ENCODE measurements at regions not wholly inside any gene's neighbourhood (a gene's known extent, or its start where the extent isn't known, plus 50 kb on each side); places are given as distances from the start of the nearest gene placed in this dataset.
"Not testable (repeated sequence)": the region's sequence is repeated elsewhere in the genome, so short reads cannot be mapped to it uniquely, and the experiment has no call there.

DNA sequence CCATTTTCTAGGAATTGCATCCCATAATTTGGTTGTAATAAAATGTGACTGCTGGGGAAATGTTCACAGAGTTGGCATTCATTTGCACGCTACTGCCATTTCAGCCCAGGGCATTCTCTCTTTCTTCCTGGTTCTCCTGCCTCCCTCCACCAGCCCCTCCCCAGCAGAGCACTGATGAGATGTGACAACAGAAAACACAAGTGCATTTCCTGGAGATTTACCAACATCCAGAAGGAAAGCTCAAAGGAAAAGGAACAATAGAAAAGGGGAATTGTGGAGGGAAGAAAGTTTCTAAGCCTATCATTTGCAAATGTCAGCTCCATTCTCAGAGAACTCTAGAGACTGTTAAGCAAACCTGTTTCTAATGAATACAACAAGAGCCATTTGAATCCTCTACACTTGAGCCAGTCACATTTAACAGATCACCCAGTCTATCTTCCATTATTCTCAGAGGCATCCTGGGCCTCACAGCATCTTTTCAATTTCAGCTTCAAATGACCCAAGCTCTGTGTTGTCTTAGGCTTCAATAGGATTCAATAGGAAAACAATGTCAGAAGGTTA is 395.6 kb upstream of the PBX1 start:
- DNase-seq (ENCODE audit: low spot score): no peak
- TF ChIP-seq, protein P1, sequence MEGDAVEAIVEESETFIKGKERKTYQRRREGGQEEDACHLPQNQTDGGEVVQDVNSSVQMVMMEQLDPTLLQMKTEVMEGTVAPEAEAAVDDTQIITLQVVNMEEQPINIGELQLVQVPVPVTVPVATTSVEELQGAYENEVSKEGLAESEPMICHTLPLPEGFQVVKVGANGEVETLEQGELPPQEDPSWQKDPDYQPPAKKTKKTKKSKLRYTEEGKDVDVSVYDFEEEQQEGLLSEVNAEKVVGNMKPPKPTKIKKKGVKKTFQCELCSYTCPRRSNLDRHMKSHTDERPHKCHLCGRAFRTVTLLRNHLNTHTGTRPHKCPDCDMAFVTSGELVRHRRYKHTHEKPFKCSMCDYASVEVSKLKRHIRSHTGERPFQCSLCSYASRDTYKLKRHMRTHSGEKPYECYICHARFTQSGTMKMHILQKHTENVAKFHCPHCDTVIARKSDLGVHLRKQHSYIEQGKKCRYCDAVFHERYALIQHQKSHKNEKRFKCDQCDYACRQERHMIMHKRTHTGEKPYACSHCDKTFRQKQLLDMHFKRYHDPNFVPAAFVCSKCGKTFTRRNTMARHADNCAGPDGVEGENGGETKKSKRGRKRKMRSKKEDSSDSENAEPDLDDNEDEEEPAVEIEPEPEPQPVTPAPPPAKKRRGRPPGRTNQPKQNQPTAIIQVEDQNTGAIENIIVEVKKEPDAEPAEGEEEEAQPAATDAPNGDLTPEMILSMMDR (IDR thresholded peaks at IDR 0.05; ENCODE audit: extremely low read depth, missing control alignments): no peak

DNA sequence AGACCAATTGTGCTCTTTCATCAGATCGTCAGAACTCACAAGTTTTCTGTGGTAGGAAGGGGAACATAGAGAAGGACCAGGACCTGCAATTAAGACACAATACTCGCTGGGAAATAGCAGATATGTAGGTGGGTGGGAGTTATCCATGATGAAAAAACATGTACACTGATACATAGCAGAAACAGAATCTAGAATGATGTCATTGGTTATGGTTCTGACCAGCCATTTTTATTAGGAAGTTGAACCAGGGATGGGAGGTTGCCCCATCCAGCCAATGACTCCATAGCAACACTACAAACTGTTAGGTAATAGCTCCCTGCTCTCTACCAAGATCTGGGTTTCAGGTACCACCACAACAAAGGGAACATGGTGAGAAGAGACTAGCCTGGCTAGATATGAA is 393.5 kb upstream of the PBX1 start:
- no peak for DNase-seq (ENCODE audit: low spot score)
- TF ChIP-seq, protein P1 (IDR thresholded peaks at IDR 0.05; ENCODE audit: extremely low read depth, missing control alignments): no peak

DNA sequence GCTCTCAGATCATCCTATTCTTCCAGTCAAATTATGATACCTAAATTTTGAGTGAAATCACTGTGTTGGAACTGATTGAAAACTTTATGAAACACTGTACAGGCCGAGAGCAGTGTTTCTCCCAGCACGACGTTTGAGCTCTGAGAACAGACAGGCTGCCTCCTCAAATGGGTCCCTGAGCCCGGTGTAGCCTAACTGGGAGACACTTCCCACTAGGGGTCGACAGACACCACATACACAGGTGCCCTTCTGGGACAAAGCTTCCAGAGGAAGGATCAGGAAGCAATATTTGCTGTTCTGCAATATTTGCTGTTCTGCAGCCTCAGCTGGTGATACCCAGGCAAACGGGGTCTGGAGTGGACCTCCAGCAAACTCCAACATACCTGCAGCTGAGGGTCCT is 392.5 kb upstream of the PBX1 start:
- DNase-seq (ENCODE audit: low spot score): not testable (repeated sequence)

DNA sequence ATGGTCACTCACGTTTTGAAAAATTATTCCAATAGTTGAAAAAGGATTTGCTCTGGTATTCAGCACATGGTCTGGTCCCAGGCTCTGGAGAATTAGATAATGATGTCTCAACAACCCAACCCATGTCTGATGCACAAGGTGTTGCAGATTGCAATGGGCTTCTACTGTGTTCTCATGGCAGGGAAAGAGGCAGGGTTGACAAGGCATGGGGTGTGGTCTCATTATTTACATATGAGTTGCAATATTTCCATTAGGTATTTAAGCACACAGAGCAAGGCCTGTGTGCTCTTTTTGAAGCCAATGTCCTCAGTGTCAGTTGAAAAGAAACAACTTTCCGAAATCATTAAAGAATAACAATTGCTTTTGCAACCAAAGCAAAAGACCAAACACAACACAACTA is 381.9 kb upstream of the PBX1 start:
- TF ChIP-seq, protein P1 (IDR thresholded peaks at IDR 0.05; ENCODE audit: extremely low read depth, missing control alignments): no peak
- DNase-seq (ENCODE audit: low spot score): no peak

DNA sequence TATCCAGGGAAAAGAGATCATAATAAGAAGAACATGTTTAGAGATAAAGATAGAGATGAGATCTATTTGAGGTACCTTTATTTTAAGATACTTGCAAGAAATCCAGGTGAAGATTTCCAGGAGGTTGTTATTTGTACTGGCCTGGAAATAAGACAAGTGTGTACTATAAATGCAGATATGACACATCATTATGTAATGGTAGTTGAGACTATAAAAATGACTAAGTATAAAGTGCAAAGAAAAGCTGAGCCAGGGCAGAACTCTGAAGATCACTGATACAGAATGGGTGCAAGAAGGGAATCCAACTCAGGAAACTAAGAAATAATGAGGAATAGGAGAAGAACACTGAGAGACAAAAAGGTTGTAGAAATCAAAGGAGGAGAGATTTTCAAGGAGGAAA is 378.2 kb upstream of the PBX1 start:
- no peak for DNase-seq (ENCODE audit: low spot score)
- TF ChIP-seq, protein P1 (IDR thresholded peaks at IDR 0.05; ENCODE audit: extremely low read depth, missing control alignments): no peak

DNA sequence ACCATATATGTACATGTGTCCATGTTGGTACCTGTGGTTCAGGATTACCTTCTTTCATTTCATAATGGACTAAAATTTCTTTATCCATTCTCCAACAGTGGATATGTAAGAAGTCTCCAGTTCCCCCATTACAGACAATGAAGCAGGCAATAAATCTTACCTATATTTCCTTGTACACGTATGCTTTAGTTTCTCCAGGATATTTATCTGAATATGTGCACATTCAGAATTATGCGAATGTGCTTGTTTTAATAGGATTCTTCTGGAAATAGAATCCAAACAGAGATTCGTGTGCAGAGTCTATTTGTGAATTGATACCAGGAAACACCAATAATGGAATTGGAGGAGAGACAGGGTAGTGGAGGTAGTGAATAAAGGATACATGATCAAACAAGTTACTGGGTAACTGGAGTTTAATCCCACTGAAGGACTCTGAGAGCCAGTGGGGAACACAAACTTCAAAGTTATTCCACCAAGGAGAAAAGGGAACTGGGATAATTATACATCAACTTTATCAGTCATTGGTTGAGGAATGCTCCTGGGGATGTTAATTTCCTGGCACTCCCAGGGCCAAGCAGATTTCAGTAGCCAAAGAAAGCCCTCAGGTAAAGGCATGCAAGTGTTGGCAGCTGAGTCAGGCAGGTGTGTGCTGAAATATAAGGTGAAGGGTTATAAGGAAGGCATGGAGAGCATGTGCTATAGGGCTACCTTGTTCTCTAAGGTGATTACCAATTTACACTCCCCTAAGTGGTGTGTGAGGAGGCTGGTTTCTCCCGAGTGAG is 374.9 kb upstream of the PBX1 start:
- no peak for DNase-seq (ENCODE audit: low spot score)
- TF ChIP-seq, protein P1 (IDR thresholded peaks at IDR 0.05; ENCODE audit: extremely low read depth, missing control alignments): no peak

DNA sequence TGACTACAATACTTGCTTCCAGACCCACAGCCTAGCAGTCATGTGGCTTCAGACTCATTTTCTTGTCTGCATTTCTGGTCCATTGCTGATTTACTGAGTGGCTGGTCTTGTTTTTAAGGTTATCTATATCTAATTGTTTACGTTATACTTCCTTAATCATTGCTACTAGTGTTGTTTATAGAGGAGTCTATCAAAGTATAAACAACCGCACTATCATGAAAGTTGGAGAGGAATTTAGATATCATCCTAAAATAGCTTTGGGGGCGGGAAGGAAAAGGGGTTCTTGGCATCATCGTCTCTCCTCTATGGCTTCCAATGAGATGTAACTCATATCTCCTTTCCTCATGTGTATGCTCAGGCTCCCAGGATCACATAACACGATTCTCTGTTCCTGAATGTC is 372.1 kb upstream of the PBX1 start:
- TF ChIP-seq, protein P1 (IDR thresholded peaks at IDR 0.05; ENCODE audit: extremely low read depth, missing control alignments): no peak
- no peak for DNase-seq (ENCODE audit: low spot score)

DNA sequence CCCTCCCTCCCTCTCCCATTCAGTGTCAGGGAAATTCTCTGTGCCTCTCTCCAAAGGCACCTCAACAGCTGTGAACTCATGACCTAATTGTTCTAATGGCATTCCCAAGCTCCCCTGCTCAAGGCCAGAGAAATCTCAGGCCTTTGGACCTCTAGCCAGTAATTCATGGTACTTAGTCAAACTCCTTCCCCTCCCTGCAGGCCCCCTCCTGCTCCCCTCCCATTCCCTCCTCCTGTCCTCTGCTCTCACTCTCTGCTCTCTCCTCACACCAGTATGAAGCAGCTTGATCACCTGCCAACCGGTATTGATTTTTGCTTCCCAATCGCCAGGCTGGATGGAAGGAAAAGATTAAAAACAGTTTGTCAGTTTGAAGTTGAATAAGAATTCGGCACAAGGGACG is 370.5 kb upstream of the PBX1 start:
- DNase-seq (ENCODE audit: low spot score): no peak
- TF ChIP-seq, protein P1 (IDR thresholded peaks at IDR 0.05; ENCODE audit: extremely low read depth, missing control alignments): no peak

Measured in GM20000 (cell line).